H1 (cell line): ENCODE measurements at regions not wholly inside any gene's neighbourhood (a gene's known extent, or its start where the extent isn't known, plus 50 kb on each side); places are given as distances from the start of the nearest gene placed in this dataset.

ENCODE experiments used
- GTF2F1 ChIP-seq: IDR thresholded peaks from 2 replicates; pipeline ENCODE4 v1.6.1; 2012; ENCODE audit warnings: low read depth, low read length, improper control_type of control experiment, borderline replicate concordance
- NRF1 ChIP-seq: IDR thresholded peaks from 2 replicates; pipeline ENCODE4 v1.6.1; 2011; ENCODE audit warnings: mild to moderate bottlenecking, low read depth, low read length, improper control_type of control experiment
- SUZ12 ChIP-seq: fragments of 200-600 bp; sonication (generic); IDR thresholded peaks from 2 replicates; pipeline ENCODE4 v1.6.1; 2012; ENCODE audit warnings: mild to moderate bottlenecking, inconsistent platforms, low read length, moderate library complexity, mixed read lengths

GRCh38 chr11:119545978-119546915 is 123.3 kb upstream of the THY1 start (continued):
- no peak for TF ChIP-seq GTF2F1
- no peak for TF ChIP-seq SUZ12
- no peak for TF ChIP-seq NRF1
